ENCODE measurements at regions not wholly inside any gene's neighbourhood (a gene's known extent, or its start where the extent isn't known, plus 50 kb on each side); places are given as distances from the start of the nearest gene placed in this dataset.

DNA sequence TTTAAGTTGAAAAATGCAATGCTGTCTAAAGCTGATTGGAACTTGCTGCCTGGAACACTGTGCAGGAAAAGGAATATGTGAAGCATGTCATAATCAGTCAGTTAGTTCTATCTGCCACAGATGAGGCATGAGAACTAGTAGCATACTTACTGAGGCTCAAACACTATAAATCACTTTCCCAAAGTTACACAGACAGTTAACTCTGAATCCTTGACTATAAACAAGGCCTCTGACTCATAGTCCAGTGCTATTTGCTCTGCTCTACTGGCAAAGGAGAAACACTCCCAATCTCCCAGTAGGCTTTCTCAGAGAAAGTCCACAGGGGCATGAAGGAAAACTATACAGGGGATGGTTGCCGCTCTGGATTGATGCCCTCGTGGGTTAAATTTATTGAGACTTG is 2078.4 kb upstream of the TENM3 start:
- Mint-ChIP-seq H3K27ac (no peak overlapping the region), H3K9me3 (no peaks in the 10 kb centered on the region), H3K36me3 (ENCODE audit: low read depth) (no peaks in the 10 kb centered on the region)

GRCh38 chr4:180169394-180169793 is 2073.8 kb upstream of the TENM3 start:
- no peak for DNase-seq
- Mint-ChIP-seq H3K27me3 (no peaks in the 10 kb centered on the region), H3K9me3 (no peaks in the 10 kb centered on the region), H3K36me3 (ENCODE audit: low read depth) (no peaks in the 10 kb centered on the region), H3K4me1 (ENCODE audit: low read depth) (no peaks in the 10 kb centered on the region), H3K27ac (no peak overlapping the region), H3K4me3 (no peak overlapping the region)

More for the DNA sequence above, 2078.4 kb upstream of the TENM3 start:
- no peaks in the 10 kb centered on the region for H3K4me1 Mint-ChIP-seq (ENCODE audit: low read depth)
- H3K27me3 Mint-ChIP-seq: no peaks in the 10 kb centered on the region
- no peak for DNase-seq
- H3K4me3 Mint-ChIP-seq: no peak overlapping the region

DNA sequence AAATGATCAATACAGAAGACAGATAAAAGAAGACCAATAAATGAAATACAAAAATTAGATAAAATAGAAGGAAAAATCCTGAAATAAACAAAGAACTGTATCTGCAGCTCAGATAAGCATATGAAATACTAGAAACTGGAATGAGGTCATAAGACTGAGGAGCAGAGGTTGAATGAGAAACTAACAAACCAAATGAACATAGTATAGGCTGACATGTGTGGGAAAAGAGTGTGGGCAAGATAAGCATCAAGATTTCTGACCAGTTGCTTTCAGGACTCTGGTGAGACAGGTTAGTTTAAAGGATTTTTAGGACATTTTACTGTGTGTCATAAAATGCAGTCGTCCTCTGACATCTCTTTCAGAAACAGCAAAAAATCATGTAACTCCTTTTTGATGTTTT is 2073.2 kb upstream of the TENM3 start:
- Mint-ChIP-seq H3K27me3 (no peaks in the 10 kb centered on the region), H3K4me1 (ENCODE audit: low read depth) (no peaks in the 10 kb centered on the region), H3K9me3 (no peaks in the 10 kb centered on the region), H3K4me3 (no peak overlapping the region), H3K27ac (no peak overlapping the region), H3K36me3 (ENCODE audit: low read depth) (no peaks in the 10 kb centered on the region)
- DNase-seq: no peak

GRCh38 chr4:180179146-180179545 is 2064.1 kb upstream of the TENM3 start:
- Mint-ChIP-seq H3K36me3 (ENCODE audit: low read depth) (no peaks in the 10 kb centered on the region), H3K9me3 (no peaks in the 10 kb centered on the region), H3K4me3 (no peak overlapping the region)

DNA sequence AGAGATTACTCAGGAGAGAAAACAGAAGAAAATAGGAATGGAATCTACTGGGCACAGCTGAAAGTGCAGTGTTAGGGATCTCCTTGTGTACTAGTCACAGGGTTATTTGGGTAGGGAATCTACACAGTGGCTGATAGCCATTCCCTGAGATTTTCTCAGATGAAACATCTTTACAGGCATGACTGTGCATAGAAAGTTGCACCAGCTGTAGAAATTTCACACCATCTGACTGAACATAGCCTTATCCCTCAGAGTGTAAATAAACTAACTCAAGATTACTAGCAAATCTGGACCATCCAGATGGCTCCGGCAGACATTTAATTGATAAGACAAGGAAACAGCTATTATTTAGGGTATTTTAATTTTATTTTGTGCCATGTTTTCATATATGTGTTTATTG is 2053.5 kb upstream of the TENM3 start:
- no peak for DNase-seq
- Mint-ChIP-seq H3K36me3 (ENCODE audit: low read depth) (no peaks in the 10 kb centered on the region), H3K4me1 (ENCODE audit: low read depth) (no peaks in the 10 kb centered on the region), H3K27ac (no peak overlapping the region), H3K27me3 (no peaks in the 10 kb centered on the region), H3K9me3 (peaks cover 9% of the 10 kb centered on the region), H3K4me3 (no peak overlapping the region)

More at GRCh38 chr4:180179146-180179545, 2064.1 kb upstream of the TENM3 start:
- DNase-seq: no peak
- Mint-ChIP-seq H3K27ac (no peak overlapping the region), H3K27me3 (no peaks in the 10 kb centered on the region), H3K4me1 (ENCODE audit: low read depth) (no peaks in the 10 kb centered on the region)

DNA sequence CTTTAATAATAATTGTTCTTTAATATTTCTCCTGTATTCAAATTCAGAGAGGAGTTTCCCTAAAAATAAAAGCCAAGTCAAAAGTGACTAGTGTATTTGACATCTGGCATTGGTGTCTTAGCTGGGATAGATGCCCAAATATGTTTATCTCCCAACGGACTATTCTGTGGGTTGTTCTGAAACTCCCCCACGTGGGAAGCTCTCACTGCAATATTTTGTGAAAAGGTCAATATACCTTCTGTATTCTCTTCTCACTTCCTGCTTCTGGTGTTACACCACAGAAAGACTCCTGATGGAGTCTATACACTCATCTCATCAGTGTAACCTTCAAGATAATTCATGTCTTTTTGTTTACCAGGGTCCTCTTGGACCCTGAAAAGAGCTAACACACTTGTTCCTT is 2052.8 kb upstream of the TENM3 start:
- no peak for DNase-seq
- H3K9me3 Mint-ChIP-seq: peaks cover 4% of the 10 kb centered on the region
- no peak overlapping the region for H3K27ac Mint-ChIP-seq
- H3K27me3 Mint-ChIP-seq: no peaks in the 10 kb centered on the region
- H3K36me3 Mint-ChIP-seq (ENCODE audit: low read depth): no peaks in the 10 kb centered on the region
- no peaks in the 10 kb centered on the region for H3K4me1 Mint-ChIP-seq (ENCODE audit: low read depth)
- H3K4me3 Mint-ChIP-seq: no peak overlapping the region

DNA sequence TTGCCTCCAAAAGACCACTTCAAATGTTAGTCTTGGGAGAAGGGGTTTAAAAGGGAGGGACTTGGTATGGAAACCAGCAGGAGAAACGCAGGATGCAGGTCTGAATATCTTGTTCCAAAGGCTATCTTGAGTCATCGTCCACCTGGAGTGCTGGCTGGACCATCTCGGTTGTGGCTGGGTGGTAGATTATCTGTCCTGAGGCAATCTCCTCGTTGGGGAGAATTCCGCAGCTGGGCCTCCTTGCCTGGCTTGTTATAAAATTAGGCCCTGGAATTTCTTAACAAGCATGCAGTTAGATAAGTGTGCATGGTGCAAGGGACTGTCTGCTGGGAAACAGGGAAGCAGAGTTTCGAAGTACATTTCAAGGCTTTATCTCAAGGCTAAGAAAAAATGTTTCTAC is 2045.7 kb upstream of the TENM3 start:
- Mint-ChIP-seq H3K9me3 (peaks cover 2% of the 10 kb centered on the region), H3K36me3 (ENCODE audit: low read depth) (no peaks in the 10 kb centered on the region), H3K4me3 (no peak overlapping the region), H3K27ac (no peak overlapping the region), H3K27me3 (no peaks in the 10 kb centered on the region), H3K4me1 (ENCODE audit: low read depth) (no peaks in the 10 kb centered on the region)
- no peak for DNase-seq

- no peaks in the 10 kb centered on the region for H3K36me3 Mint-ChIP-seq (ENCODE audit: low read depth)
- no peaks in the 10 kb centered on the region for H3K4me1 Mint-ChIP-seq (ENCODE audit: low read depth)
- H3K27me3 Mint-ChIP-seq: no peaks in the 10 kb centered on the region
- H3K4me3 Mint-ChIP-seq: no peak overlapping the region
- H3K27ac Mint-ChIP-seq: no peak overlapping the region
- H3K9me3 Mint-ChIP-seq: peaks cover 2% of the 10 kb centered on the region
- DNase-seq: no peak
These were observed 2039.9 kb upstream of the TENM3 start for GRCh38 chr4:180203349-180203748.

GRCh38 chr4:180205276-180205675 is 2037.9 kb upstream of the TENM3 start:
- Mint-ChIP-seq H3K27me3 (no peaks in the 10 kb centered on the region), H3K36me3 (ENCODE audit: low read depth) (no peaks in the 10 kb centered on the region), H3K9me3 (peaks cover 2% of the 10 kb centered on the region), H3K4me3 (no peak overlapping the region), H3K4me1 (ENCODE audit: low read depth) (no peaks in the 10 kb centered on the region), H3K27ac (no peak overlapping the region)
- no peak for DNase-seq

DNA sequence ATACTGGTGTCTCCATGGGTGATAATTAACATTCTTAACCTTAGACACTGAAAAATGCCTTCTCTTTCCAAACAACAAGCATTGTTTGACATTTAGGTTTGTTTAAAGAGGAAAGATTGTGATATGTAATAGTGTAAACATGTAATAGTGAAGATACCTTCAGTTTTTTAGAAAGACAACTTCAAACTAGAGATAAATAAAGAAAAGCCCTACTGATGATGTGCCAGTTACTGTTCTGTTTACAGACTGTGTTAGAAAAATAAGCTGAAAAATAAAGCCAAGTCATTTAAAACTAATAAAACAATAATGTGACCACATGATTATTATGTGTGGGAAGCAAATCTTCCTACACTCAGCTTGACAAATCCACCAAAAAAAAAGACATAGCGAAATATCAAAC is 2035.3 kb upstream of the TENM3 start:
- Mint-ChIP-seq H3K27me3 (no peaks in the 10 kb centered on the region), H3K9me3 (peaks cover 5% of the 10 kb centered on the region), H3K4me1 (ENCODE audit: low read depth) (no peaks in the 10 kb centered on the region), H3K4me3 (no peak overlapping the region), H3K27ac (no peak overlapping the region), H3K36me3 (ENCODE audit: low read depth) (no peaks in the 10 kb centered on the region)
- no peak for DNase-seq

DNA sequence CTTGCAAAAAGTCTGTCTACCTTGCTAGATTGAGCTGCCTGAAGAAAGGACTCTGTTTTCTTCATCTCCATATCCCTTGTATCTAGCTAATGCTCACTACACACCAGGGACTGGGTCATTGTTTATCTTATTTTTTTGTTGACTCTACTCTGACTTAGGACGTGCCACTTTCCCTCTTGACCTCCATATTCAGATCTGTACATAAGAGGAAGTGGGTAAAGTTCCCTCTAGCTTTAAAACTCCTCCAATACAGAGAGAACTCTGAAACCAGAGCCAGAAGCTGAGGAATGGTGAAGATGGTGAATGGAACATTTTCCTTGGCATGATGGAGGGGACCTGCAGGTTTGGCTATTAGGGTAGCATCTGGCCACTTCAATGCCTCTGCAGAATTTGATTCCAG is 2026.1 kb upstream of the TENM3 start:
- no peak for DNase-seq
- H3K36me3 Mint-ChIP-seq (ENCODE audit: low read depth): no peaks in the 10 kb centered on the region
- H3K9me3 Mint-ChIP-seq: peaks cover 7% of the 10 kb centered on the region
- H3K4me1 Mint-ChIP-seq (ENCODE audit: low read depth): no peaks in the 10 kb centered on the region
- no peak overlapping the region for H3K27ac Mint-ChIP-seq
- H3K4me3 Mint-ChIP-seq: no peak overlapping the region
- H3K27me3 Mint-ChIP-seq: no peaks in the 10 kb centered on the region

DNA sequence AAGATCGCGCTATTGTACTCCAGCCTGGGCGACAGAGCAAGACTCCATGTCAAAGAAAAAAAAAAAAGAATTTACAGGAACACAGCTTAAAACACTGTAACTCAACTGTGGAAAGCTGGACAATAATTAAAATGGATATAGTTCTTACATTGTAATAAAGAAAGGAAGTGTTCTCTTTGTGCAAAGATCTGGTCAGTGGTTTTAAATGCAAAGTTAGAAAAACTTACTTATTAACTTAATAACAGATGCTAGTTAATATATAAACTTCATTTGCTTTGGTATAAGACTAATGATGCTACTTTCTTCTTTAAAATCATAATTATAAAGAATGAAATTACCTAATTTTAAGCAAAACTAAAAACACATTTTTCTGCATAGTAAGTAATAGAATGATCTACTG is 2024.1 kb upstream of the TENM3 start:
- no peaks in the 10 kb centered on the region for H3K27me3 Mint-ChIP-seq
- no peaks in the 10 kb centered on the region for H3K4me1 Mint-ChIP-seq (ENCODE audit: low read depth)
- H3K9me3 Mint-ChIP-seq: peaks cover 7% of the 10 kb centered on the region
- no peak overlapping the region for H3K4me3 Mint-ChIP-seq
- H3K36me3 Mint-ChIP-seq (ENCODE audit: low read depth): no peaks in the 10 kb centered on the region
- no peak overlapping the region for H3K27ac Mint-ChIP-seq
- no peak for DNase-seq

DNA sequence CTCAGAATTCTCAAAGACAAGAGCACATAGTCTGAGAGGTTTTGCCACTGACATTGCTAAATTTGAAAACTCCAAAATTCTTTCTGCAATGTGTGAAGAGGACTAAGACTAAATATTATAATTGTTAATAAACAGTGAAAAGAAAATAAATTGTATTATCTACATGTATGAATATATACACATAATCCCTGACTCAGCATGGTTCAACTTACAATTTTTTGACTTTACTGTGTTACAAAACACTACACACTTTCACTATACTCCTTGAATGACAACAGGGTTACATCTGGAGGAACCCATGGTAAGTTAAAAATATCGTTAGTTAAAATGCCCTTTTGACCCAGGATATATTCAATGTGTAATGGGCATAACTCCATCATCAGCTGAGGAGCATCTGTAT is 2017.2 kb upstream of the TENM3 start:
- Mint-ChIP-seq H3K27ac (no peak overlapping the region), H3K9me3 (no peaks in the 10 kb centered on the region), H3K4me3 (no peak overlapping the region), H3K4me1 (ENCODE audit: low read depth) (no peaks in the 10 kb centered on the region), H3K36me3 (ENCODE audit: low read depth) (no peaks in the 10 kb centered on the region), H3K27me3 (no peaks in the 10 kb centered on the region)
- no peak for DNase-seq

GRCh38 chr4:180234730-180235129 is 2008.5 kb upstream of the TENM3 start:
- H3K9me3 Mint-ChIP-seq: no peaks in the 10 kb centered on the region
- no peaks in the 10 kb centered on the region for H3K4me1 Mint-ChIP-seq (ENCODE audit: low read depth)
- H3K27ac Mint-ChIP-seq: no peak overlapping the region
- no peaks in the 10 kb centered on the region for H3K27me3 Mint-ChIP-seq
- no peaks in the 10 kb centered on the region for H3K36me3 Mint-ChIP-seq (ENCODE audit: low read depth)
- H3K4me3 Mint-ChIP-seq: no peak overlapping the region
- no peak for DNase-seq

DNA sequence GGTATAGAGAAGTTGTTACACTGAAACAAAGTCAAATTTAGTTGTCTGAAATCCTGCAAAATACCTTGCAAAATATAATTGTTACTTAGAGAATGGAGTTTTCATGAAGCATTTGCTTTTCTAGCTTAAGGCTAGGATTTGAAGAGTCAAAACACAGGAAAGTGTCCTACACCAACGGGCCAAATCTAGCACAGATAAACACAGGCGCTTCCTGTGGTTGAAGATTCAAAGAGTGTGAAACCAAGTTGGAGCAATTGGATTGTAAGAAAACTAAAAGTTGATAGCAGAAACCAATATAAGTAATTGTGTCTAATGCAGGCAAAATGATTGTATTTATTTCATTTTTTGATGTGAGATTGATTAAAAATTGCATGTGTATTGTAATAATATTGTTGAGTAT is 2002.5 kb upstream of the TENM3 start:
- H3K27me3 Mint-ChIP-seq: no peaks in the 10 kb centered on the region
- H3K27ac Mint-ChIP-seq: no peak overlapping the region
- no peaks in the 10 kb centered on the region for H3K4me1 Mint-ChIP-seq (ENCODE audit: low read depth)
- no peak for DNase-seq
- no peak overlapping the region for H3K4me3 Mint-ChIP-seq
- peaks cover 4% of the 10 kb centered on the region for H3K9me3 Mint-ChIP-seq
- no peaks in the 10 kb centered on the region for H3K36me3 Mint-ChIP-seq (ENCODE audit: low read depth)

DNA sequence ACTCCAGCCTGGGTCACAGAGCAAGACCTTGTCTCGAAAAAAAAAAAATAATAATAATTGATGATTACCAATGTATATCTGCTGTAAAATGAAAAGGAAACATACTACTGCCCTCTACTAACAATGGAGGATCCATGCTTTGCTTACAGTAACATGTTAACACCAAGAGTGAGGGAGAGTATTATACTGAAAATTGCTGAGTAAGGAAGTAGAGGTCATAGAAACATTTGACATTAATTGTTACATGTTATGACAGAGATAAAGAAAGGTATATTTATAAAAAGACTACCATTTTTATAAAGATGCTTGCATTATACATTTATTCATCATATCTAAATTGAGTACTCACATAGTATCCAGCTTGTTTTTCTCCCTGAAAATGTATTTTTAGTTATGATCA is 1989.8 kb upstream of the TENM3 start:
- H3K27me3 Mint-ChIP-seq: no peaks in the 10 kb centered on the region
- no peak overlapping the region for H3K4me3 Mint-ChIP-seq
- H3K36me3 Mint-ChIP-seq (ENCODE audit: low read depth): no peaks in the 10 kb centered on the region

More for the DNA sequence above, 1989.8 kb upstream of the TENM3 start:
- DNase-seq: no peak
- Mint-ChIP-seq H3K9me3 (no peaks in the 10 kb centered on the region), H3K4me1 (ENCODE audit: low read depth) (no peaks in the 10 kb centered on the region), H3K27ac (no peak overlapping the region)
